ENCODE measurements at regions not wholly inside any gene's neighbourhood (a gene's known extent, or its start where the extent isn't known, plus 50 kb on each side); places are given as distances from the start of the nearest gene placed in this dataset.

DNA sequence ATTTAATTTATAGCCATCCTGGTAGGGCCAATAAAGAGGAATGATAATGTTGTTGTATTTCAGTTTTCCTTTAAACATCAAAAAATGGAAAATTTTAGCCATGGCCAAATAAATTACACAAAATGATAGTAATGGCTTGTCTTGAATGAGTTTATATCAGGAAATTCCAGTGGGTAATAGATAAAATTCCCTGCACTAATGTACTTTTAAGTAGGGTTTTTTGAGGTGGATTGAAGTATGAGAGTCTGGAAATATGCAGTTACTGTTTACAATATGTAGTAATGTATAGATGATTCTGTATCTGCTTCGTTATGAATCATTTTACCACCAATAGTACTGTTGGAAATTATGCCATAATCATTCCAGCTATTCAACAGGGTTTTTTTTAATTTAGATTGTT is 219.4 kb upstream of the ROBO2 start:
- H3K4me3 ChIP-seq (ENCODE audit: low read depth, low read length), result no peak overlapping the region
- TF ChIP-seq, protein P1, sequence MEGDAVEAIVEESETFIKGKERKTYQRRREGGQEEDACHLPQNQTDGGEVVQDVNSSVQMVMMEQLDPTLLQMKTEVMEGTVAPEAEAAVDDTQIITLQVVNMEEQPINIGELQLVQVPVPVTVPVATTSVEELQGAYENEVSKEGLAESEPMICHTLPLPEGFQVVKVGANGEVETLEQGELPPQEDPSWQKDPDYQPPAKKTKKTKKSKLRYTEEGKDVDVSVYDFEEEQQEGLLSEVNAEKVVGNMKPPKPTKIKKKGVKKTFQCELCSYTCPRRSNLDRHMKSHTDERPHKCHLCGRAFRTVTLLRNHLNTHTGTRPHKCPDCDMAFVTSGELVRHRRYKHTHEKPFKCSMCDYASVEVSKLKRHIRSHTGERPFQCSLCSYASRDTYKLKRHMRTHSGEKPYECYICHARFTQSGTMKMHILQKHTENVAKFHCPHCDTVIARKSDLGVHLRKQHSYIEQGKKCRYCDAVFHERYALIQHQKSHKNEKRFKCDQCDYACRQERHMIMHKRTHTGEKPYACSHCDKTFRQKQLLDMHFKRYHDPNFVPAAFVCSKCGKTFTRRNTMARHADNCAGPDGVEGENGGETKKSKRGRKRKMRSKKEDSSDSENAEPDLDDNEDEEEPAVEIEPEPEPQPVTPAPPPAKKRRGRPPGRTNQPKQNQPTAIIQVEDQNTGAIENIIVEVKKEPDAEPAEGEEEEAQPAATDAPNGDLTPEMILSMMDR (IDR thresholded peaks at IDR 0.05; ENCODE audit: insufficient read depth, low read depth, low read length, missing control alignments), result no peak

DNA sequence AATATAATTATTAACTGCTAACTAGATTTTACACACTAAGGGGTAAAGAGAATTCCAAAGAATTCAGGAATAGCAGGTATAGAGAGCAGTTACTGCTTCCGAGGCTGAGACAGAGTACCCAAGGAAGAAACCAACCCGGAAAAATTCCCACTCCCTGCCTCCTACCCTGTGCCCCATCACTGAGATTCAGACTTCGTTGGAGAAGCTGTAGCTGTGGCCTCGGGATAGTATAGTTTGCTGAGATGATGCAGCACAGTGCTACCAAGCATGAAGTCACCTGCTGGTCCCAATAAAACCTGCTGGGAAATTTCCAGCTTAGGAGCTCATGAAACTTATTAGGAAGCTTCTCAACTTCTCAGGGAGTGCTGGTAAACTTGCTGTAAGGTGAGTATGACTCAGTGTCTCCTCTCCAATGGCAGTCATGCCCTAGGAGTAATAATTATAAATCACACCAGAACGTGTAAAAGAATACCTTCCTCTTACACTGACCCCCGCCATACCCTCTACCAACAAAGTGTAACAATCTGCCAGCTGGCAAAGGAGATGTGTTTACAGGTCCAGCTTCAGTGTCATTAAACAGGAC is 215.2 kb upstream of the ROBO2 start:
- TF ChIP-seq, protein P1 (IDR thresholded peaks at IDR 0.05; ENCODE audit: insufficient read depth, low read depth, low read length, missing control alignments), result no peak
- DNase-seq (ENCODE audit: low read depth), result no peak
- H3K4me3 ChIP-seq (ENCODE audit: low read depth, low read length), result no peak overlapping the region

More for the DNA sequence above, 219.4 kb upstream of the ROBO2 start:
- DNase-seq (ENCODE audit: low read depth), result no peak

- DNase-seq (ENCODE audit: low read depth), result no peak
- TF ChIP-seq, protein P1 (IDR thresholded peaks at IDR 0.05; ENCODE audit: insufficient read depth, low read depth, low read length, missing control alignments), result no peak
- H3K4me3 ChIP-seq (ENCODE audit: low read depth, low read length), result no peak overlapping the region
Measured at GRCh38 chr3:76826861-76827260, 213.0 kb upstream of the ROBO2 start.

DNA sequence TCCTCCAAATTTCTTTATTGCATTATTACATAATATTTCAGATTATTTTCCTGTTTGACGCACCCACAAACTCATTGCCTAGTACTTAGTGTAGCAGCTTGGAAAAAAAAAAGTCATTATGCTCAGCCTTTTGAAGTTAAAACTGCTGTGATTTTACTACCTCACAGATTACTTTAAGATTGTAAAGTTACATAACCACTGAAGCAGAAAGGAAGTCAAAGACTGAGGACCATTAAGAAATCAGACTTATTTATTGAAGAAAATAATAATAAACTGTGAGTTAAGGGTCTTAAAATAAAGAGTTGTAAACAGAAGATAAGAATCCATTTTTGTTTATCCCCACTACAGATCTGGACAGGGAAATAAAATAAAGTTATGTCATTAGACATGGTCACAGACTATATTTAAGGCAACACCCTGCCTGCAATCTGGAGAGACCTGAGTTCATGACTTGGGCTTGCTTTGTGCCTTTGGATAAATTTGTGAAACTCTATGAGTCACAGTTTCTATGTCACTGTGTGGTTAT is 212.1 kb upstream of the ROBO2 start:
- TF ChIP-seq, protein P1 (IDR thresholded peaks at IDR 0.05; ENCODE audit: insufficient read depth, low read depth, low read length, missing control alignments), result no peak
- DNase-seq (ENCODE audit: low read depth), result no peak
- no peak overlapping the region for H3K4me3 ChIP-seq (ENCODE audit: low read depth, low read length)

DNA sequence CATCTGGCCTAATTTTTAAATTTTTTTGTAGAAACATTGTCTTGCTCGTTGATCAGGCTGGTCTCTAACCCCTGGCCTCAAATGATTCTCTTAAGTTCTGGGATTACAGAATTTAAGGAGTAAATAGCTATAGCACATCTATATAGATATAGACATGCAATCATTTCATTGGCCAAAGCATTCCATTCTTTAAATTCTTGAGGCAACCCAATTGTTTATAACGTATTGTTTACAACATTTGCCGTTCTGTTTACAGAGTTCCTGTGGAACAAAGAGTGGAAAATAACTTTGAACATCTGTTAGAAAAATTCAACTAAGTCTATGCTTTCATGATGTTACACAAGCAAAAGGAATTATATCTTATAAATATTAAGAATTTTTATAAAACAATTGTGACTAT is 205.2 kb upstream of the ROBO2 start:
- H3K4me3 ChIP-seq (ENCODE audit: low read depth, low read length), result no peak overlapping the region
- no peak for DNase-seq (ENCODE audit: low read depth)
- TF ChIP-seq, protein P1 (IDR thresholded peaks at IDR 0.05; ENCODE audit: insufficient read depth, low read depth, low read length, missing control alignments), result no peak

DNA sequence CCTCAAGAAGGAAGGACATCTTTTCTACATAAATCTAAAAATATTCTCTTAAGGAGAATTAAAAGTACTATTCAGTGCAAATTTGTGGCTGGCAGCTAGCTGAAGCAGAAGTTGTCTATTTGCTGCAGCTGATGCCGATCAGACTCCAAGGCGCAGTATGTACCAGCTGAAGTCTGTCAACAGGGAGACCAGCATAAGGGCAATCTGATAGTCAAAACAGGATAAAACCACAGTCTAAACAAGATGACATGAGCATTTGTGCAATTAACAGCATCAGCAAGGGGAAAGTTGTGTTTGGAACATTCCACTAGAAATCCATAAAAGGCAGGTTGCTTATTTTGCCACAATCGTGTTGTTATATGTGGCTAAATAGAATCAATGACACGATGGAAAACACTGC is 198.2 kb upstream of the ROBO2 start:
- no peak overlapping the region for H3K4me3 ChIP-seq (ENCODE audit: low read depth, low read length)
- no peak for DNase-seq (ENCODE audit: low read depth)
- TF ChIP-seq, protein P1 (IDR thresholded peaks at IDR 0.05; ENCODE audit: insufficient read depth, low read depth, low read length, missing control alignments), result no peak

- no peak for DNase-seq (ENCODE audit: low read depth)
- TF ChIP-seq, protein P1 (IDR thresholded peaks at IDR 0.05; ENCODE audit: insufficient read depth, low read depth, low read length, missing control alignments), result no peak
- H3K4me3 ChIP-seq (ENCODE audit: low read depth, low read length), result no peak overlapping the region
Measured at GRCh38 chr3:76842216-76842615, 197.7 kb upstream of the ROBO2 start.
